ENCODE measurements at regions not wholly inside any gene's neighbourhood (a gene's known extent, or its start where the extent isn't known, plus 50 kb on each side); places are given as distances from the start of the nearest gene placed in this dataset.
"Not testable (repeated sequence)": the region's sequence is repeated elsewhere in the genome, so short reads cannot be mapped to it uniquely, and the experiment has no call there.

- not testable (repeated sequence) for TF ChIP-seq CTCF (IDR thresholded peaks at IDR 0.05; ENCODE audit: control extremely low read depth in 1 of 3, insufficient read depth in 1 of 3, low read depth in 1 of 3, low read length in 3 of 3); EP300 (IDR thresholded peaks at IDR 0.05; ENCODE audit: borderline replicate concordance in 1 of 2, low read depth in 2 of 2, low read length in 2 of 2); MAFK (IDR thresholded peaks at IDR 0.05; ENCODE audit: low read depth, low read length); RNF2 (IDR thresholded peaks at IDR 0.05; ENCODE audit: borderline replicate concordance, low read depth, low read length, missing control alignments, poor library complexity, severe bottlenecking); ASH2L (IDR thresholded peaks at IDR 0.05; ENCODE audit: low read length); TAF1 (IDR thresholded peaks at IDR 0.05; ENCODE audit: low read depth, low read length); MAX (IDR thresholded peaks at IDR 0.05); SIN3A (conservative IDR thresholded peaks at IDR 0.05 in 1 of 2, IDR thresholded peaks at IDR 0.05 in 1 of 2; ENCODE audit: low read depth in 1 of 2, low read length in 2 of 2); GABPA (IDR thresholded peaks at IDR 0.05; ENCODE audit: borderline replicate concordance, insufficient read depth, low read length); POLR2A (IDR thresholded peaks at IDR 0.05; ENCODE audit: control extremely low read depth in 1 of 2, low read depth in 2 of 2, low read length in 2 of 2); BACH1 (IDR thresholded peaks at IDR 0.05; ENCODE audit: low read length); CHD2 (IDR thresholded peaks at IDR 0.05; ENCODE audit: low read length); USF2 (IDR thresholded peaks at IDR 0.05; ENCODE audit: low read length); NRF1 (IDR thresholded peaks at IDR 0.05; ENCODE audit: low read depth, low read length)
Observed at GRCh38 chr1:149665033-149665432, 81.4 kb downstream of the PPIAL4C start.
